GM13976 (cell line): ENCODE measurements at regions not wholly inside any gene's neighbourhood (a gene's known extent, or its start where the extent isn't known, plus 50 kb on each side); places are given as distances from the start of the nearest gene placed in this dataset.
A peak's percentile ranks its signal among the peaks of the same experiment; 100 is the strongest.

Experiments used
- DNase-seq: peaks from one replicate; pipeline ENCODE4 v3.0.0; 2012; ENCODE audit warnings: low spot score
- in situ Hi-C: fragments of 300-500 bp; cut with MboI; formaldehyde crosslinking; loops from one replicate; pipeline ENCODE4 v1.12.0; 2022; ENCODE audit warnings: low sequenced_read_pairs, mixed read lengths, inconsistent platforms; ENCODE audit not compliant: unreplicated experiment
- TF ChIP-seq, protein P1 (sequence below): IDR thresholded peaks from 2 replicates; pipeline ENCODE4 v1.5.1; 2012; ENCODE audit warnings: borderline replicate concordance, mild to moderate bottlenecking; ENCODE audit not compliant: insufficient read depth; ENCODE audit errors: extremely low read depth, missing control alignments, control extremely low read depth

DNA sequence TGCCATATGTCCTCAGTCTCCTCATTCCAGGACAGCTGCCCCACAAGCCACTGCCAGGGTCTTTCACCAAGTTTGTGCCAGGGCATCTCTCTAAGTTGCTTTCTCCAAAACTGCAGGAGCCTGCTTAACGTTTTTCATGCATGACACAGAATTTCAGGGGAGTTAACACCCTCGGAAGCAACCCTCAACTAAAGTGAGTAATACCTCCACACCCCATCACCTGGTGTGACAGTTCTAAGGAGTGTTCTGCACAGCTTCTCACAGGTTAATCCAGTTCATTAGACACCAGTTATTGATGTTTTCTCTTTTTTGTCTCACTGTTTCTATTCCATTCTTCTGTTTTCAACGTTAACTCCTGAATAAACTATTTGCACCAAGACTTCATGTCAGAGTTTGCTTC lies 115.0 kb downstream of the BACH1 start:
- DNase-seq = no peak
- in situ Hi-C loops = no loop called here
- TF ChIP-seq, protein P1, sequence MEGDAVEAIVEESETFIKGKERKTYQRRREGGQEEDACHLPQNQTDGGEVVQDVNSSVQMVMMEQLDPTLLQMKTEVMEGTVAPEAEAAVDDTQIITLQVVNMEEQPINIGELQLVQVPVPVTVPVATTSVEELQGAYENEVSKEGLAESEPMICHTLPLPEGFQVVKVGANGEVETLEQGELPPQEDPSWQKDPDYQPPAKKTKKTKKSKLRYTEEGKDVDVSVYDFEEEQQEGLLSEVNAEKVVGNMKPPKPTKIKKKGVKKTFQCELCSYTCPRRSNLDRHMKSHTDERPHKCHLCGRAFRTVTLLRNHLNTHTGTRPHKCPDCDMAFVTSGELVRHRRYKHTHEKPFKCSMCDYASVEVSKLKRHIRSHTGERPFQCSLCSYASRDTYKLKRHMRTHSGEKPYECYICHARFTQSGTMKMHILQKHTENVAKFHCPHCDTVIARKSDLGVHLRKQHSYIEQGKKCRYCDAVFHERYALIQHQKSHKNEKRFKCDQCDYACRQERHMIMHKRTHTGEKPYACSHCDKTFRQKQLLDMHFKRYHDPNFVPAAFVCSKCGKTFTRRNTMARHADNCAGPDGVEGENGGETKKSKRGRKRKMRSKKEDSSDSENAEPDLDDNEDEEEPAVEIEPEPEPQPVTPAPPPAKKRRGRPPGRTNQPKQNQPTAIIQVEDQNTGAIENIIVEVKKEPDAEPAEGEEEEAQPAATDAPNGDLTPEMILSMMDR = no peak

DNA sequence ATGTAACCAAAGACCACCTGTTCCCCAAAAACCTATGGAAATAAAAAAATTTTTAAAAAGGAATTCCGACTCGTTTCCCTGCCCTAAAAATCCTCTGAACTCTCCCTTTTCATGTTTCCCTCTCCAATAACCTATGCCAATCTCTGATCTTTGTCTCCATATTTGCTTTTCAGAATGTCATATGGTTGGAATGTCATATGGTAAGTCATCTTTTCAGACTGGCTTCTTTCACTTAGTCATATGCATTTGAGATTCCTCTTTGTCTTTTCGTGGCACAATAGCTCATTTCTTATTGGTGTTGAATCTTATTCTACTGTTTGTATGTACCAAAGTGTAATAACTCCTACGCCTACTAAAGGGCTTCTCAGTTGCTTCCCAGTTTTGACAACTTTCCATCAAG lies 117.5 kb downstream of the BACH1 start:
- TF ChIP-seq, protein P1 = no peak
- DNase-seq = no peak
- in situ Hi-C loops = no loop called here

DNA sequence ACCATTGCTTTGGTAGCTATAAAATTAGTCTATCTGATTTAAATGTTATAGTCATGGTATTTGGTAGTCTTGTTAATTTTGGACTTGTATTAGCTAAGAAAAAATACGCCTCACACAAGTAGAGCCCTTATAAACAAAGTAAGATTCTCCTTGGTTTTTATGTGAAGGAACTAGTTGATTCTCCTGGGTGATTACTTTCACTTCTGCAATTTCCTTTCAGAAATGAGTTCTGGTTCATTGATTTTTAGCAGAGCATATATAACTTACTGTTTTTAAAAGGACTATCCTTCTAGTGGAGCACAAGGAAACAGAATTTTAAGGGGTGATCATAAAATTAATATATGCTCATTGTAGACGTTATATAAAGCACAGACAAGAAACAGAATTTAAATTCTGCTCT lies 120.1 kb downstream of the BACH1 start:
- DNase-seq = peak; percentile 27
- TF ChIP-seq, protein P1 = no peak
- in situ Hi-C loops = no loop called here

DNA sequence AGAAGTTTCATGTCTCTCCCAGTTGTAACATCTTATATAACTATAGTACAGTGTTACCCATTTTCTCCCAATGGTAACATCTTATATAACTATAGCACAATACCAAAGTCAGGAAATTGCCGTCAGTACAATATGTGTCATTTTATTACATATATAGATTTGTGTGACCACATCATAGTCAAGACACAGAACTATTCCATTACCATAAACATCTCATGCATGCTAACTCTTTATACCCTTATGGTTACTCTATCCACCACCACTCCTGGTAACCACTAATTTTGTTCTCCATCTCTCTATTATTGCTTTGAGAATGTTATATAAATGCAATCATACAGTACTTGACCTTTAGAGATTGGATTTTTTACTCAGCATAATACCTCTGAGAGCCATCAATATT lies 120.7 kb downstream of the BACH1 start:
- TF ChIP-seq, protein P1 = no peak
- no peak for DNase-seq
- in situ Hi-C loops = no loop called here

DNA sequence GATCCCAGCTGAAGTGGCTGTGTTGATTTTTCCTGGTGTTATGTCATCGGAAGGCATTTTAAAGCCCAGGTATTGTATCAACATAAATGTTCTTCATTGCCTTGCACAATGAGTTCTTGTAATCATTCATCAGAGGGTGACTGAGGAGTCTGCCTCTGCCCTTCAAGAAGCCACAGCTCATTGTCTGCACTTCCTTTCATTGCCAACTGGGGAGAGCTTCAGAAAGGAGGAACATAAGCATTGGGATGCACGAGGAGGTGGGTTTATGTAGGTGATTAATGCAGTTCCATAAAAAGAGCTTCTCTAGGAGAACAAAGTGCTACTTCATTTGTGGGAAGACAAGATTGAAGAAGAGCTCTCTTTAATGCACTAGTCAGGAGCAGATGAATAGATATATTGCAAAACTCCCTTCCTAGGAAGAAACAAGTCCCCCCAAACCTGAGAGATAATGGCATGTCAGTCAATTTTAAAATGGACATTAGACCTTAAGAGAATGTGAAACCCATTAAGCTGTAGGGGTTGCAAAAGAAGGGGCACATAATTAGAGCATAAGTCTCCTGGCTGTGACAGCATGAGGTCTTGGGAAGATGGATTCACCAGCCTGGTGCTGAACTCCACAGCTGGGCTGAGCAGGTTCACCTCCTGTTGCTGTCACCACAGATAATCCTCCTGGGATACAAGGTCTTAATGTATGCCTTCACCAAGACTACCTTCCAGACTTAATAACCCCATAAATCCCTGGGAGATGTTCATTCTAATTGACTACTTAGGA lies 124.6 kb downstream of the BACH1 start:
- no peak for DNase-seq
- TF ChIP-seq, protein P1 = no peak
- in situ Hi-C loops = no loop called here

DNA sequence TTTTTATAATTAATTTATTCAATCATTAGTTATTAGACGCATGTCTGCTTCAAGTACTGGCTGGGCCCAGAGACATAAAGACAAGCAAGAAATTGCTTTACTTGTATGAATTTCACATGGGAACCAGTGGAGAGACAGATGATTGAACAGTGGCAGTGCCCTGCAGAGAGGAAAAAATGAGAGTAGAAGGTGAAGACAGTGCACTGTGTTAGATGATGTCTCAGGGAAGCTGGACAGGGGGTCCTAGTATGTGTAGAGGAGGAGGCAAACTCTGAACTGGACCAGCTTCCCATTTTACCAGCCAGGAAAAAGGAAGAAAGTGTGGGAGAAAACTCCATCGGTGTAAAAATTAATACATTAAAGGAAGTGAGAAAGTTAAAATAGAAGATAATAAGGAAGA lies 126.0 kb downstream of the BACH1 start:
- TF ChIP-seq, protein P1 = no peak
- no peak for DNase-seq
- in situ Hi-C loops = no loop called here

DNA sequence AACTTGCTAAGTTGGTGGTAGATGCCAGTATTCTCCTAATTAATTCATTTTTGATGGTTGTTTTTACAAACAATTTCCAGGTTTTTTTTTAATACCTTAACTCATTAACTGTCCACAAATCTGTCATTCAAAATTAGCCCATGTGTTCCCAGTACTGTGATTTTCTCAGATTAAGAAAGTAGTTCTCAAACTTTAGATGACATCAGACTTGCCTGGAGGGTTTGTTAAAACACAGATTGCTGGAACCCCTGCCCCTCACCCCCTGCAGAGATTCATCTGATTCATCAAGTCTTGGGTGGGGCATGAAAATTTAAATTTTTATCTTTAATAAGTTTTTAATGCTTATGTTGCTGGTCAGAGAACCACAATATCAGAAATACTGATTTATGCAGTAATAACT lies 130.5 kb downstream of the BACH1 start:
- in situ Hi-C loops = no loop called here
- TF ChIP-seq, protein P1 = no peak
- no peak for DNase-seq
